Activated naive CD4-positive, alpha-beta T cell (primary cell): ENCODE measurements at regions not wholly inside any gene's neighbourhood (a gene's known extent, or its start where the extent isn't known, plus 50 kb on each side); places are given as distances from the start of the nearest gene placed in this dataset.

Source experiments
- DNase-seq, 4 experiments: peaks; one replicate each; lab custom pipeline; 2025; lab: John Stamatoyannopoulos, UW

DNA sequence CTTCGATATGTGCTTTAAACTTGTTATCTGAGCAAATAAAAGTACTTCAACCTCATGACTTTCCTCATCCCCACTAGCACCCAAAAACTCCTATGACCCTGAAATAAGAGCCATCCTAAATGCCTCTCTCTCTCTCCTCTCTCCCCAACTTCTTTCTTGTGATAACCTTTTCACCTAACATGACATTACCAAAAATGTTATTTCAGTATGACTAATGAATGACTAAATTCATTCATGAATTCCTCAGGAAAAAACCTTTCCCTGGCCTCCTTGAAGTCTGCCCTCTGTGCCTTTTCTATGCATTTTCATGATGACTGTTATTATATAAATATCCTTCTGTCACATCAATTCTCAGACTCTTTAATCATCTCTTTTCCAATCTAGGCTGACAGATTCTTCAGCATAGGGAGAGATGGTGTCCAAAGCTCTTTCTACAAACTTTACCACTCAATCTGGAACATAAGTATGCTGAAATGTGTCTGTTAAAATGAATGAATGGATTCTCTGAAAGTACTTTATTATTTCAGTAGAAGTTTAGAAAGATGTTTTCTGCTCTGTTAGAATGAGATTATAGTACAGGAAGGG lies 114.3 kb upstream of the GGTLC1 start:
- DNase-seq, result no peak

GRCh38 chr20:24102290-24102689 lies 113.7 kb upstream of the GGTLC1 start:
- no peak for DNase-seq

GRCh38 chr20:24100370-24101011 lies 111.9 kb upstream of the GGTLC1 start:
- DNase-seq, result peak in 3 of 4 experiments; percentile 7 to 29 (median 16)

GRCh38 chr20:24098886-24099285 lies 110.3 kb upstream of the GGTLC1 start:
- no peak for DNase-seq

- no peak for DNase-seq
Measured at GRCh38 chr20:24097506-24098245, 109.1 kb upstream of the GGTLC1 start.

GRCh38 chr20:24096864-24097450 lies 108.4 kb upstream of the GGTLC1 start:
- DNase-seq, result no peak

GRCh38 chr20:24096264-24096663 lies 107.7 kb upstream of the GGTLC1 start:
- DNase-seq, result no peak

DNA sequence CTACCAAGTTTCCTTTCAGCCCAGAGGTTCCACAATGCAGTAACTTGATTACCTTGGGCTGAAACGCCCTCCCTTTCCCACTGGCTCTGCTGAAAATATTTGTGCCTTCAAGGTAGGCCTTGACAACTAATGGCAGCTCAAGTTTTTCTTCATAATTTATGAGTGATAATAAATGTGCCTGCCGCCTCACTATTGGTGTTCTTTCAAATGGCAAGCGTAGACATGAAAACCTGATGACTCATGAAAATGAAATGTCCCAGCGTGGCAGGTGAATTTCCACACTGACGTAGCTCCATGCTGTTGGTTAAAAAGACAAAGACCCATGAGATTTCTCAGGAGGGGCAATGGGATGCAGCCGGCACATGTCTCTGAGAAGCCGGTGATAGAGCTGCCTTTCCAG lies 107.2 kb upstream of the GGTLC1 start:
- no peak for DNase-seq

DNA sequence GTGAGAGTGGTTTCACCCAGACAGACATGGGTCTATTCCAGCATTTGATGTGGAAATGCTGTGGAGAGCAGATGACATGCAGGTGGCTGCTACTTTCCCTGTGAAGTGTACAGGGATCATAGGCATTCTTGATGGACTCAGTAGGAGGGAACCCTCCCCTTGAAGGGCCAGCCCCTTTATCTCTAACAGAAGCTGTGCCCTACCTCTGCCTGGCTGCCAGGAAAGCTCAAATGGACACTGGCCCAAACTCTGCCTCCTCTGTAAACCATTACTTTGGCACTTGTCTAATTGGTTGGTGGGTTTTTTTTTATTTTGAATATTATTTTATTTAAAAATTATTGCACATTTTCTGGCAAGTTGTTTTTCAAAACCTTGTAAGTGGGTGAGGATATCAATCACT lies 106.7 kb upstream of the GGTLC1 start:
- no peak for DNase-seq

GRCh38 chr20:24089576-24089975 lies 101.0 kb upstream of the GGTLC1 start:
- no peak for DNase-seq

- DNase-seq, result no peak
Measured at GRCh38 chr20:24086121-24086520, 97.5 kb upstream of the GGTLC1 start.

DNA sequence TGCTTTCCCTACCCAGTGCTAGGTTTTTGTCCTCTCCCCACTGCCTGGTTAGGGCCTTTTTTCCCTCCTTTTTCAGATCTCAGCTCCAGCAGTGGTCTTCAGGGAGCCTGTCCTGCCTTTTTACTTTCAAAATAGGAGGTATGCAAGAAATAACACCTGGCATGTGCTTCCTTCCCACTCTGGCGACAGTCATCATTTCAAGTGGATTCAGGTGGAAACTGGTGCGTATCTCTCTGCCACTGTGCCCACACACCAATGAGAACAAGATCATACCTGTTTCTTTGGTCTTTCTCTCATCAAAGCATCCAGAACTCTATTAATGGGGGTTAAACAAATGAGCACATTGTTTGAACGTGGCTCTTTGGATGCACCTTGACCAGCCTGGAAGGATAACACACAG lies 95.7 kb upstream of the GGTLC1 start:
- DNase-seq, result no peak

DNA sequence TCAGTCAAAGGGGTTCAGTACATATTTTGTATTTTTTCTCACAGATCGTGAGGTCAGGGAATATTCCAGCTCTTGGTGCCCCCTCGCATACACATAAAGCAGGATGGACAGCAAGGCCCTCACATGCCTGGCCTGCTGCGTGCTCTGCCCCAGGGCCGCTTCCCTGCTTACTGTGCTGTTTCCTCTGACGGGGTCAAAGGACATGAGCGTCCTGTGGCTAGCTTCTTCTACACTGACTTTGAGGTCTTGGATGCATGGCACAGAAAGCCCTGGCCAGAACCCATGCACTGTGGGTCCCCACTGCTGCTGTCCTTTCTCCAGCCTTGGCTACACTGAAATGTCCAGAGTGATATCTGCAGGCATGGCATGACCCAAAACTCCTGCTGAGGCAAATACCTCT lies 92.5 kb upstream of the GGTLC1 start:
- no peak for DNase-seq

DNA sequence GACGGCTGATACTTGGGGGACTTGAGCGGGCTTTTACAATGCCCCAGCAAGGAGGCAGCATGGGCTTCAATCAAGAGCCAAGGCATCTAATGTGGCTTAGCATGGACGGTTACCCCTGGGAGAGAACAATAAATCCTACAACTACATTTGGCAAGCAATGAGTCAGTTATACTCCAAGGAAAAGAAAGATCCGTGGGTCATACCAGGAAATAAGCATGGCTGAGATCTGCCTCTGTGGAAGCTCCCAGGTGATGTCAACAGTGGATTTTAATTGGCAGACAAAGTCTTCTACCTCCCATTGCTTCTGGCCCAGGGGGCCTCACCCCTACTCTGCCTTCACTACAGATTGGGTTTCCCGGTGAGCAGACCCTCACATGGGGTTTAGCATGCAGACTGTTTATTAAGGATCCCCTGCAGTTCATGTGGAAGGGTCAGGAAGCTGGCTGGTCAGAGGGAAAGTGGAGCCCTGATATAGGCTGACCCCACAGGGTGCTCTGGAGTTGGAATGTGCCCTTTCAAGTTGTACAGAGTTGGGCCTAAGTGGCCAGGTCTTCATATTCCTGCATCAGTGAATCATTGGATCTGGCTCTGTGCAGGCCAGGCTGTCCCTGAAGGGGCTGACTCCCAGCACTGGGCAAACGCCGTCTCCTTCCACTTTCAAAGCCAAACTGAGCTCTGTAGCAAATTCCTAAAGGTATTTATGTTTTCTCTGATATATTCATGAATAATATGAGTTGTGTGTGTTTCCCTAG lies 91.3 kb upstream of the GGTLC1 start:
- DNase-seq, result no peak

GRCh38 chr20:24077145-24077544 lies 88.6 kb upstream of the GGTLC1 start:
- no peak for DNase-seq

GRCh38 chr20:24070679-24071078 lies 82.1 kb upstream of the GGTLC1 start:
- no peak for DNase-seq

- DNase-seq, result peak in 2 of 4 experiments; percentile 25 to 36
Measured at GRCh38 chr20:24066076-24066700, 77.6 kb upstream of the GGTLC1 start.

DNA sequence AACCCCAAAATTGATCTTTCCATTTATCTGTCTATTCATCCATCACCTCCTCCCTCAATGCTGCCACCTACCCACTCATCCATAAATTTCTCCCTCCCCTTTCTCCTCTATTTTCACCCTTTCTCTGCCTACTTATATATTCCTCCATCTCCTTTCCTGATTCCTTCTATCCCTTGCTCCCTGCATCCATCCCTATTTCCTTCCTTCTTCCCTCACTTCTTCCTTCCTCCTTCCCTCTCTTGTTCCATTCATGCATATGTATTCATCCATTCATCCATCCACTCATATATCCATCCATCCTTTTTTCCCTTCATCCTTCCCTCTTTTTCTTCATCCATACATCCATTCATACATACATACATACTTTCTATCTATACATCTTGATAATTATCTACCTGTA lies 76.3 kb upstream of the GGTLC1 start:
- DNase-seq, result no peak

DNA sequence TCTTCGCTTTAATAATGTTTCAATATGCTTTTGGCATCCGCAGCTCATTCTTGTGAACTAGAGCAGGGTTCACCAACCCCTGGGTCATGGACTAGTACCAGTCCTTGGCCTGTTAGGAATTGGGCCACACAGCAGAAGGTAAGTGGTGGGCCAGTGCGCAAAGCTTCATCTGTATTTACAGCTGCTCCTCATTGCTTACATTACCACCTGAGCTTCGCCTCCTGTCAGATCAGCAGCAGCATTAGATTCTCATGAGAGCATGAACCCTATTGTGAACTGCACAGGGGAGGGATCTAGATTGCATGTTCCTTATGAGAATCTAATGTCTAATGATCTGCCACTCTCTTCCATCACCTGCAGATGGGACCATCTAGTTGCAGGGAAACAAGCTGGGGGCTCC lies 75.5 kb upstream of the GGTLC1 start:
- no peak for DNase-seq

DNA sequence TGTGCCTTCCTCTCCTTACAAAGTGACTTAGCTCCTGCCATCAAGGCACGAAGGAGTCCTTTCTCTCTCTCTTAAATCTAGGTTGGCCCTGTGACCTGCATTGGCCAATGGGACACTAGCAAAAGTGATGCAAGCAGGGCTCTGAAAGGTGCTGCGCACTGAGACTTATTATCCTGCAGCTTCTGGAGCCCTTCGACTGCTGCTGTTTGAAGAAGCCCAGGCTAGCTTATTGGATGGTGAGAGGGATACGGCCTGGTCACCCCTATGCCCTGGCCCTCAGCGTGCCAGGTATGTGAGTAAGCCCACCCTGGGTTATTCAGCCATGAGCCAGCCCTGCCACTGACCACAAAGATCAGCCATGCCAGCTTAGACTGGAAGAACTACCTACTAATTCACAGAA lies 74.5 kb upstream of the GGTLC1 start:
- DNase-seq, result no peak

DNA sequence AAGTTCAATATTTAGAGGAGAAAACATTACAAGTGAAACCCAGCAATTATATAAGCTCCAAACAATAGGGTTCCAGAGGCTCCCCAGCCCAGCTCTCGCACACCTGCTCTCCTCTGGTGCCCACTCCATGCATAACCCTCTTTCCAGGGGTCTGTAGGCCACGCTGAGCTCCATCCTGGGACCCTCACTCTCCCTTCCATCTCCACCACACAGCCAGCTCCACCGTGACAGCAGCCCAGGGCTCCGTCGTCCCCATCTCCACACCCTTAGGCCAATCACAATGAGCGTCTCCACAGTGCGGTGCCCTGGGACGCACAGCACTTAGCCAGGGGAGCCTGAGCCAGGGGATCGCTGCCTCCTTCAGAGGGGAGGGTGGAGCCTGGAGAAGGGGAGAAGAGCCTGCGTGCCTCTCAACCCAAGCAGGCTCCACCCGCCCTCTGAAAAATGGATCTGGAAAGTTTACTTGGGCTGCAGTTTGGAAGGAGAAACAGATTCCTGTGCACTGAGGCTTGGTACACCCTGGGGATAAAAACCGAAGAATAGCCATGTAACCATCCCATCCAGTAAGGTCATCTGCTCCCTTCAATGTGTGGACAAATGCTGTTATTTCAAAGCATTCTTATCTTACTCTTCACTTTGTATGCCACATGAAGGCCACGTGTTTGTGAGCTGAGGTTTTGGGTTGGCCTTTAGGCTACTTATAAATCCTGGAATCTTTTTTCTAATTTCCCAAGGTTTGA lies 72.4 kb upstream of the GGTLC1 start:
- no peak for DNase-seq
